ENCODE measurements at regions not wholly inside any gene's neighbourhood (a gene's known extent, or its start where the extent isn't known, plus 50 kb on each side); places are given as distances from the start of the nearest gene placed in this dataset.
"Not testable (repeated sequence)": the region's sequence is repeated elsewhere in the genome, so short reads cannot be mapped to it uniquely, and the experiment has no call there.

DNA sequence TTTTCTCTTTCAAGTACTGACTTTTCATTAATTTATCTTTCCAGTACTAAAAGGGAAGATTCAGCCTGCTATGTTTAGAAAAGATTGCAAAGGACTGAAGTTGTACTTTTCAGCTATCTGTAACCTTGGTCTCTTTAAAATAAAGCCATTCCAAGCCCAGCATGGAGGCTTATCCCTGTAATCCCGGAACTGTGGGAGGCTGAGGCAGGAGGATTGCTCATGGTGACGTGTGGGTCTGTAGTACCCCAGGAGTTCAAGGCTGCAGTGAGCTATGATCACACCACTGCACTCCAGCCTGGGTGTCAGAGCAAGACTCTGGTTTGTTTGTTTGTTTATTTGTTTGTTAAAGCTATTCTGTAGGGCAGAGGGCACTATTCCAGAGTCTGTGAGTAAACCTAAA lies 50.6 kb upstream of the TMEM170B start:
- DNase-seq = no peak

GRCh38 chr6:11486486-11486885 lies 51.1 kb upstream of the TMEM170B start:
- no peak for DNase-seq

GRCh38 chr6:11486051-11486450 lies 51.5 kb upstream of the TMEM170B start:
- DNase-seq = no peak

DNA sequence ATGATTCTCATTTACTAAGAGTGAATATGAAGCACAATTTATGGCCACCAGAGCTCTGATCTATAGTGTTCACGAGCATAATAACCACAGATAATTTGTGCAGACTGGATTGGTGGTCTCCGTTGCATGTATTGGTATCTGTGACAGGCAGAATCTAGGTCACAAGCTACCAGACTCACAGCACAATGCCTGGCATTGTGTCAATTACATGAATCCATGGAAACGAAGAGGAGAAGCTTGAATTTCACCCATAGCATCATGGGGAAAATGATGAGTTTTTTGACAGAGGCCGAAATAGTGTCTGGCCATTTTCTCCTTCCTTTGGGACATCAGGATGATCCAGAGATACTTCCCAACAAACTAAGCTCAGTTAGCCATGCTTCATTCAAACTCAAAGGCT lies 52.3 kb upstream of the TMEM170B start:
- no peak for DNase-seq

- no peak for DNase-seq
Measured at GRCh38 chr6:11484441-11484840, 53.1 kb upstream of the TMEM170B start.

DNA sequence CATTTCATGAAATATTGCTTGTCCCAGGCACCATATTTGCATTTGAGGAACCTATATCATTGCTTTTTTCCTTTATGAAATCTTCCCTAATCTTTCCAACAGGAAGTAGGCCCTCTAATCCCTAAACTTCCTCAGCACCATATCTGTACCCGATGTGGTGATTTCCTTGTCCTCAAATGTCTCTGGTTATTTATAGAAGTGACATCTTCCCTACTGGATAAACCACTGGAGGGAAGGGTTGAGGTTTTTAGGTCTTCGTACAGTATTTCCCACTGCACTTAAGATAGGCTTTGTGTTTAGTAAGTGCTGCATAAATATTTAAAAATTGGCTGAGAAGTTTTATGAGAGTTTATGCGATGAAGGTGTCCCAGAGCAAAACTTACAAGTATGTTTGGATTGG lies 54.9 kb upstream of the TMEM170B start:
- DNase-seq = no peak

- DNase-seq = no peak
Measured at GRCh38 chr6:11480541-11480940, 57.0 kb upstream of the TMEM170B start.

GRCh38 chr6:11479296-11479695 lies 58.3 kb upstream of the TMEM170B start:
- DNase-seq = no peak

DNA sequence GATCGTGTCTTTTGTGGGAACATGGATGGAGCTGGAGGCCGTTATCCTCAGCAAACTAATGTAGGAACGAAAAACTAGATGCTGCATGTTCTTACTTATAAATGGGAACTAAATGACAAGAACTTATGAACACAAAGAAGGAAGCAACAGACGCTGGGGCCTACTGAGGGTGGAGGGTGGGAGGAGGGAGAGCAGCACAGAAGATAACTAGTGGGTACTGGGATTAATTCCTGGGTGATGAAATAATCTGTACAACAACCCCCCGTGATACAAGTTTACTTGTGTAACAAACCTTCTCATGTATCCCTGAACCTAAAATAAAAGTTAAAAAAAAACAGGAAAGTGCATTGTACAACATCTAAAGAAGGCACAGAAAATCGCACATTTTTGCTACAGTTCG lies 59.0 kb upstream of the TMEM170B start:
- DNase-seq = no peak

GRCh38 chr6:11475016-11475415 lies 62.5 kb upstream of the TMEM170B start:
- no peak for DNase-seq

DNA sequence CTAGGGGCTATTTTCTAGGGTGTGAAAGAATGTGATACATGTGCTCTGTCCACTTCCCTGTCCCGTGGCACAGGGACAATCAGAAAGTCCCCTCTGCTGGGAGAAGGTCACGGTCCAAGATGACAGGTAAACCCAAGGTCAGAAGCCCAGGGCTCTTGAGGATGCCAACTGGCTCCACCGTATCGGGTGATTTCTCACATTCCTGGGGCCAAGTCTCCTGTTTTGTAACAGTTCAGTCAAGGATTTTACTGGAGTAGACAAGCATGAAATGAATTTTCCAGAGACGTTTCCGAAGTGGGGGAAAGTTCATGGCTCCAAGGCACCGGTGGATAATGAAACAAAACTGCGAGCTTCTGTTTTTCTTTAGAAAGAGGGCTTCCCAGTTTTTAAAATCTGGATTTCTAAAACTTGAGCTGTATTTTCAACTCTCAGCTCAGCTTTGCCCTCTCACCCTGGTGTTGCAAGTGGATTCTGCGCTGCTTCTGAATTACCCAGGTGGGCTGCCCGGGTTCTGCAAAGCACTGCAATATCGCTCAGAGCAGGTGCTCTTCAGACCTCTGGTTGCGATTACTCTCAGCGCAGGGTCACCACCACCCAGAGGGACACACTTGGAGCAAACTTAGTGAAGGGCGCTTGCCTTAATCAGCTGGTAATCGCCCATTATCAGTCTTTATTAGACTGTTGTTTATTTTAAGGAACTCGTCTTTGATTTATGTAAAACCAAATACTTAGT lies 64.4 kb upstream of the TMEM170B start:
- peak in 2 of 3 donors; percentile 37 to 68 for DNase-seq

DNA sequence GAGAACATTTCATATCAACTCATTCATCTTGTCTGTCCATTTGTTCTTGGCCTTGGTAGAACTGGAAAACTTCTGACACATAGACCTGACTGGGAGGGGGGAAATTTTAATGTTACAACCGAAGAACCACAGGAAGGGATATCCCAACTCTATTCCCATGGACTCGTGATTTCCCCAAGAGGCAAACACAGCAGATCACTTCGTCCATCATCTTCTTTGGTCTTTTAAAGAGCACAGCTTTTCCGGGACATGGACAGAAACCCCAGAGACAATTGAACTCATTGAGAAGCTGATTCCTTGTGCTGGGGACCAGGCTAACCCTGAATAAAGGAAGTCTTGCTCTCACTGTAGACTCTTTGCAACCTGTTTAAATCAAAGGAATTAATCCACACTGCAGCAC lies 66.3 kb upstream of the TMEM170B start:
- DNase-seq = no peak

- DNase-seq = no peak
Measured at GRCh38 chr6:11469684-11470083, 67.9 kb upstream of the TMEM170B start.

DNA sequence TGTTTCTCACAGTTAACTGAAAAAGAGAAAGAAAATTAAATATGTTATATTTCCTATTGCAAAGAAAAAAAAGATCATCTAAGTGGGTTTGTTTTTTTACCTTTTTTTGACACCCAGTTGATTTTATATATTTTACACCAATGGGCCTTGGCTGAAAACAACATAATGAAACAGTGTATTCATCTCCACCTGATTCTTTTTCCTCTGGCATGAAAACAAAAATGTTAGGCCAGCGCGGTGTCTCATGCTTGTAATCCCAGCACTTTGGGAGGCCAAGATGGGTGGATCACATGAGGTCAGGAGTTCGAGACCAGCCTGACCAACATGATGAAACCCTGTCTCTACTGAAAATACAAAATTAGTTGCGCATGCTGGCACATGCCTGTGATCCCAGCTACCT lies 69.3 kb upstream of the TMEM170B start:
- DNase-seq = not testable (repeated sequence)

DNA sequence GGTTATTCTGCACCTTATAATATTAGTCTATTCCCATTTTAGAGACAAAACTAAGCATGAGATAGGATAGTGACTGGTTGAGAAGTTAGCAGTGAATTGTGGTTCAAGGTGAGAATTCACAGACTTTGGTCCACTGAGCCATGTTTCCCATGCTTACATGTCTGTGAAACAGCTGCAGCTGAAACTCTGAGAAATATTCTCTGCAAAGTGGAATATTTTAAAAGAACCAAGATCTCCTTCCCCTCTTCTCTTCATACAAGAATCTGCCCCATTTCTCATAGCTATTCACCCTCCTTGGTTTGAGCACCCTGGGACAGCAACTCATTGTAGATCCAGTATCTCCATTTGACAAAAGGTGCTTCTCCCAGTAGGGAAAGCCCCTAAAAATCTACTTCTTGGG lies 70.2 kb upstream of the TMEM170B start:
- no peak for DNase-seq

- DNase-seq = no peak
Measured at GRCh38 chr6:11463398-11463780, 74.2 kb upstream of the TMEM170B start.

DNA sequence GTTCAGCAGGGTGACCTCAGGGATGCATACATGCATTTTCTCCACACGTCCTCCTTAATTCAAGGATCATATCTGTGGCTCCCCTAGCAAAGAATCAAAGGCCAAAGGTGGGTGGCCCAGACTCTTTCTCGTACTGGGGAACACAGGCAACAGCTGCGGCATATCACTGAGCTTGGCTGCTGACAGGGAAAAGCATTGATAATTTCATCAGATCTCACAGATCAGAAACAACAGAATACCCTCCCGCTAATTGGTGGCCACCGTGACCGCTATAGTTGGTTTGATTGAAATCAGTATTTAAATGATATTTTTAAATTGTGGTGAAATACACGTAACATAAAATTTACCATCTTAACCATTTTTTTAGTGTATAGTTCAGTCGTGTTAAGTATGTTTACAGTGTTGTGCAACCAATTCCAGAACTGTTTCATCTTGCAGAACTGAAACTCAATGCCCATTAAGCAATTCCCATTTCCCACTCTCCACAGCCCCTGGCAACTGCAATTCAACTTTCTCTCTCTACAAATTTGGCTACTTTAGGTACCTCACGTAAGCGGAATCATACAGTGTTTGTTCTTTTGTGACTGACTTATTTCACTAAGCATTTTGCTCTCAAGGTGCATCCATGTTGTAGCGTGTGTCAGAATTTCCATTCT lies 74.7 kb upstream of the TMEM170B start:
- DNase-seq = peak in 1 of 3 donors; percentile 22

DNA sequence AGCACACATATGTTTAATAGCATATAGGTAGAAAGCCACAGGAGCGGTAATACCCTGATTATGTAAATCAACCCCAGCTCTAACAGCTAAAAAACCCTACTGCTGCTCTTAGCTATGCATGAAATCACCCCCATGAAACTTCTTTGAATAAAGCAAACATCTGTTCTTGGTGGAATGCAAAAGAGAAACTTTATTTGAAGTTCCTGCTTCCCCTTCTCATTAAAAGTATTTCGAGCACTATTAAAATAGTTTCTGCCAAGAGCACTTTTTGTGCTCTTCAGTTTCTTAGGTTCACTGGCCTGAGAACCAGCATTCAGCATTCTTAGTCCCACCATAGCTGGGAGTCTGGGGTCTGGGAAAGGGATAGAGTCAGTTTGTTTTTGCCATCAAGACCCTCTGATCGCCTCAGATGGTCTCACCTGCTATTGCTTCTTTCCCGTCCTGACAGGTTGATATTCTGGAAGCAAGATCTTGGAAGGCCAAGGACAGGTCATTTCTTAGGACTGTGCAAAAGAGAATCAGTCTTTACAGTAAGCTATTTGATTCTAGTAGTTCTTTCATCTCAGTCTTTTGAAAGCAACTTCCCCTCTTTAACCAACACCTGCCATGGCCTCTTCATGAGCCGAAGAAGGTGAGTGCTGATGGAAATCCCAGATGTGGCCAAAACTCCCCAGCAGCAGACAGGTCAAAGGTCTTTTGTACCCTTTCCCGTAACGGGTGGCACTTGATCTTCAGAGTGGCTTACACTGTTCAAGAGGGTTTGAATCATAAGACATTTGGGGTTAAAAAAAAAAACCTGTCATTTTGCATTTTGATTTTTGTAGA lies 76.5 kb upstream of the TMEM170B start:
- no peak for DNase-seq

DNA sequence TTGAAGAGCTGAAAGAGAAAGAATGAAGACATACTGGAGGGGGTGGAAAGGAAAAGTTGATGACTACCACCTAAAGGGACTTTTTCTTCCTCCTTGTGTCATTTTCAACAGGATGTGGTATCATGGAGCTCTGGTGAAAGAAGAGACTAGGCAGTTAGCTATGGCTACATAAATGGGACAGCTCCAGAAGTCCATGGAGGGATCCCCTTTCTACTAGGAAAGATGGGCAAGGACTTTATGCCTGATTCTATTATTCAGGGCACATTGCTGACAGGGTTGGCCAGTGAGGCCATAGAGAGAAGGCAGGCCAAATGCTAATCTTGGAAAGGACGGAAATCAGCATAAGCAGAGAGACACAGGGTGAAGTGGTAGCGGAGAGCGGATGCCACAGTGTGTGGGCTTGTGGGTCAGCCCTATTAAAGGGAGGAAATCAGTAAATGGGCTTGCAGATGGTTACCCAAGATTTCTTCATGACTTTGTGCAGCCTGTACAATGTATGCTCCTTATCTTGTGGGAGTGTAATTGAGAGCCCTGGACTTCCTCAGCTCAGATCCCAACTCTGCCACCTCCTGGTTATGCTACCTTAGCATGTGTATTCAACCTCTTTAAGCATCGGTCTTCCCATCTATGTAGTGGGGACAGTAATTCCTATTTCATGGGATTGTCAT lies 77.4 kb upstream of the TMEM170B start:
- no peak for DNase-seq

DNA sequence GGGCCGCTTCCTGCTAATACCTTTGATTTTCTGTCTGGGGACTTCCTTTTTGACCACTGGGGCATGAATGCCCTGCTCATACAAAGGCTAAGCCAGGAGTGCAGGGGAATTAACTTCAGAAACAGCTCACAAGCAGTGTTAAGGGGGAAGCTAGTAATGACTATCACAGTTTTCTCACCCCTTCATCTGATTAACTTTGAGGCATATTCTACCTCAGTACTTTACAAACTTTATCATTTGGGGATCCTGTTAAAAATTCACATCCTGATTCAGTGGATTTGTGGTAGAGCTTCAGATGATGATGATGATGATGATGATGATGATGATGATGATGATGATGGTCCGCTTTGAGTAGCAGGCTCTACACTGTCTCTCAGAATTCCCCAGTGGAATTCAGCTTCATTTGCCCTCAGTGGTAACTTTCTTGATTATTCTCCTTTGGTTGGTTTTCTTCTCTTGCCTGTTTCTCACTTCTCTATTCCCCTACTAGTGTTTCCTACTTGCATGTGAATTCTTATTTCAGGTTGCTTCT lies 78.4 kb upstream of the TMEM170B start:
- DNase-seq = no peak

DNA sequence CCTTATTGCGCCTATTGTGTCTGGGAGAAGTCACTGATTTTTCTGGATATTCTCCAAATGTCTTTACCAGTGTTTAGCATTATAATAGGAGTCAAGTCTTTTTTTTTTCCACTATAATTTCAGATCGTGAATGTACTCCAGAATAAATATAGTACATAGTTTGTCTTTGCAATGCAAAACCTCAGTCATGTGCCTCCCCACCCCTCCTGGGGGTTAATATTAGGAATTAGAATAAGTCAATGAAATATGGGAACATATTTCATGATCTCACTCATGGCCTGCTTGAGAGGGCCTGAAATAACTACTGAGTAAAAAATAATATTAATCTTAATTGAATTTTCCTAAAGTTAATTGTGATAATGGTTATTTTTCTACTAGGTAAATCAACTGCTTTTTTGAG lies 79.0 kb upstream of the TMEM170B start:
- DNase-seq = no peak

DNA sequence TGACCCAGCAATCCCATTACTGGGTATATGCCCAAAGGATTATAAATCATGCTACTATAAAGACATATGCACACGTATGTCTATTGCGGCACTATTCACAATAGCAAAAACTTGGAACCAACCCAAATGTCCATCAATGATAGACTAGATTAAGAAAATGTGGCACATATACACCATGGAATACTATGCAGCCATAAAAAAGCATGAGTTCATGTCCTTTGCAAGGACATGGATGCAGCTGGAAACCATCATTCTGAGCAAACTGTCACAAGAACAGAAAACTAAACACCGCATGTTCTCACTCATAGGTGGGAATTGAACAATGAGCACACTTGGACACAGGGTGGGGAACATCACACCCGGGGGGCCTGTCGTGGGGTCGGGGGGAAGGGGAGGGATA lies 80.1 kb upstream of the TMEM170B start:
- DNase-seq = not testable (repeated sequence)
